Parathyroid adenoma (tissue), 2 donors: ENCODE measurements at regions not wholly inside any gene's neighbourhood (a gene's known extent, or its start where the extent isn't known, plus 50 kb on each side); places are given as distances from the start of the nearest gene placed in this dataset.

Experiments used
- H2AFZ ChIP-seq: fragments of 300-600 bp; sonication (generic); one replicate; pipeline ENCODE4 v1.7.0; 2017; ENCODE audit warnings: antibody characterized with exemption, mild to moderate bottlenecking
- H3K27ac ChIP-seq: fragments of 300-600 bp; sonication (generic); one replicate; pipeline ENCODE4 v1.7.0; 2017
- H3K27me3 ChIP-seq: fragments of 300-600 bp; sonication (generic); one replicate; pipeline ENCODE4 v1.7.0; 2017; ENCODE audit warnings: low read length; ENCODE audit not compliant: control insufficient read depth, insufficient read depth
- H3K36me3 ChIP-seq: fragments of 300-600 bp; sonication (generic); one replicate; pipeline ENCODE4 v1.7.0; 2017; ENCODE audit warnings: low read length; ENCODE audit not compliant: control insufficient read depth, insufficient read depth
- H3K4me1 ChIP-seq: fragments of 300-600 bp; sonication (generic); one replicate; pipeline ENCODE4 v1.7.0; 2017; ENCODE audit warnings: control low read depth
- H3K4me2 ChIP-seq: fragments of 300-600 bp; sonication (generic); one replicate; pipeline ENCODE4 v1.7.0; 2017; ENCODE audit warnings: low read length
- H3K4me3 ChIP-seq: fragments of 300-600 bp; sonication (generic); one replicate; pipeline ENCODE4 v1.7.0; 2017; ENCODE audit warnings: low read depth, low read length
- H3K79me2 ChIP-seq: fragments of 300-600 bp; sonication (generic); one replicate; pipeline ENCODE4 v1.7.0; 2017; ENCODE audit warnings: control low read depth
- H3K9ac ChIP-seq: fragments of 300-600 bp; sonication (generic); one replicate; pipeline ENCODE4 v1.7.0; 2017; ENCODE audit warnings: mild to moderate bottlenecking
- H3K9me3 ChIP-seq: fragments of 300-600 bp; sonication (generic); one replicate; pipeline ENCODE4 v1.7.0; 2017; ENCODE audit warnings: low read length; ENCODE audit not compliant: control insufficient read depth
- CTCF ChIP-seq: fragments of 300-600 bp; sonication (generic); IDR thresholded peaks from one replicate; pipeline ENCODE4 v1.7.0; 2017; ENCODE audit warnings: antibody characterized with exemption, mild to moderate bottlenecking
- donor health status: primary hyperparathyroidism.

GRCh38 chr4:135575041-135575440 lies 1373.5 kb upstream of the PABPC4L start:
- no peak overlapping the region for H3K27ac ChIP-seq
- no peak overlapping the region for H3K4me2 ChIP-seq
- no peaks in the 10 kb centered on the region for H3K27me3 ChIP-seq
- H2AFZ ChIP-seq: no peak overlapping the region
- no peak overlapping the region for H3K4me3 ChIP-seq
- H3K9ac ChIP-seq: no peak overlapping the region
- no peaks in the 10 kb centered on the region for H3K9me3 ChIP-seq
- H3K4me1 ChIP-seq: no peaks in the 10 kb centered on the region
- no peaks in the 10 kb centered on the region for H3K36me3 ChIP-seq
- no peak for TF ChIP-seq CTCF
- H3K79me2 ChIP-seq: no peaks in the 10 kb centered on the region

GRCh38 chr4:135573251-135573650 lies 1371.7 kb upstream of the PABPC4L start:
- Histone ChIP-seq H3K4me1 (no peaks in the 10 kb centered on the region), H3K79me2 (no peaks in the 10 kb centered on the region), H2AFZ (no peak overlapping the region), H3K9me3 (no peaks in the 10 kb centered on the region), H3K9ac (no peak overlapping the region), H3K27ac (no peak overlapping the region), H3K36me3 (no peaks in the 10 kb centered on the region), H3K4me2 (no peak overlapping the region), H3K27me3 (no peaks in the 10 kb centered on the region), H3K4me3 (no peak overlapping the region)
- no peak for TF ChIP-seq CTCF

GRCh38 chr4:135564090-135564489 lies 1362.5 kb upstream of the PABPC4L start:
- no peak overlapping the region for H3K4me3 ChIP-seq
- H3K9me3 ChIP-seq: no peaks in the 10 kb centered on the region
- H3K4me1 ChIP-seq: no peaks in the 10 kb centered on the region
- H3K79me2 ChIP-seq: no peaks in the 10 kb centered on the region
- no peak overlapping the region for H3K27ac ChIP-seq
- no peaks in the 10 kb centered on the region for H3K27me3 ChIP-seq
- H3K36me3 ChIP-seq: no peaks in the 10 kb centered on the region
- no peak overlapping the region for H2AFZ ChIP-seq
- TF ChIP-seq CTCF: no peak
- H3K4me2 ChIP-seq: no peak overlapping the region
- no peak overlapping the region for H3K9ac ChIP-seq

- no peaks in the 10 kb centered on the region for H3K4me1 ChIP-seq
- no peak overlapping the region for H3K4me3 ChIP-seq
- no peaks in the 10 kb centered on the region for H3K36me3 ChIP-seq
- no peak overlapping the region for H3K4me2 ChIP-seq
- H3K27me3 ChIP-seq: no peaks in the 10 kb centered on the region
- no peak overlapping the region for H3K27ac ChIP-seq
- TF ChIP-seq CTCF: no peak
- no peaks in the 10 kb centered on the region for H3K79me2 ChIP-seq
- no peak overlapping the region for H2AFZ ChIP-seq
- H3K9ac ChIP-seq: no peak overlapping the region
- H3K9me3 ChIP-seq: no peaks in the 10 kb centered on the region
Observed at GRCh38 chr4:135553213-135553612, 1351.6 kb upstream of the PABPC4L start.

- Histone ChIP-seq H3K9me3 (no peaks in the 10 kb centered on the region), H3K36me3 (no peaks in the 10 kb centered on the region), H3K27ac (no peak overlapping the region), H3K4me3 (no peak overlapping the region), H3K9ac (no peak overlapping the region), H3K4me1 (no peaks in the 10 kb centered on the region), H3K27me3 (no peaks in the 10 kb centered on the region), H2AFZ (no peak overlapping the region), H3K4me2 (no peak overlapping the region), H3K79me2 (no peaks in the 10 kb centered on the region)
- no peak for TF ChIP-seq CTCF
Observed at GRCh38 chr4:135552131-135552530, 1350.5 kb upstream of the PABPC4L start.
